ENCODE measurements at regions not wholly inside any gene's neighbourhood (a gene's known extent, or its start where the extent isn't known, plus 50 kb on each side); places are given as distances from the start of the nearest gene placed in this dataset.
"Not testable (repeated sequence)": the region's sequence is repeated elsewhere in the genome, so short reads cannot be mapped to it uniquely, and the experiment has no call there.

- Mint-ChIP-seq H3K4me1 (no peaks in the 10 kb centered on the region), H3K4me3 (no peak overlapping the region), H3K9me3 (peaks cover 10% of the 10 kb centered on the region), H3K27me3 (no peaks in the 10 kb centered on the region), H3K27ac (no peak overlapping the region), H3K36me3 (no peaks in the 10 kb centered on the region)
- CTCF ChIA-PET = no interaction called here
- no peak for DNase-seq
These were observed 261.8 kb upstream of the NRXN1 start for GRCh38 chr2:51293566-51294200.

GRCh38 chr2:51291762-51292551 is 260.0 kb upstream of the NRXN1 start:
- no peak overlapping the region for H3K27ac Mint-ChIP-seq
- no peaks in the 10 kb centered on the region for H3K36me3 Mint-ChIP-seq
- H3K4me3 Mint-ChIP-seq = no peak overlapping the region
- peaks cover 13% of the 10 kb centered on the region for H3K9me3 Mint-ChIP-seq
- CTCF ChIA-PET = no interaction called here
- DNase-seq = no peak
- H3K27me3 Mint-ChIP-seq = no peaks in the 10 kb centered on the region
- no peaks in the 10 kb centered on the region for H3K4me1 Mint-ChIP-seq

GRCh38 chr2:51290725-51291124 is 258.8 kb upstream of the NRXN1 start:
- Mint-ChIP-seq H3K4me1 (no peaks in the 10 kb centered on the region), H3K27me3 (no peaks in the 10 kb centered on the region), H3K27ac (no peak overlapping the region), H3K9me3 (peaks cover 14% of the 10 kb centered on the region), H3K4me3 (no peak overlapping the region), H3K36me3 (no peaks in the 10 kb centered on the region)
- CTCF ChIA-PET = no interaction called here
- DNase-seq = no peak

- no peaks in the 10 kb centered on the region for H3K27me3 Mint-ChIP-seq
- CTCF ChIA-PET = no interaction called here
These were observed 257.1 kb upstream of the NRXN1 start for GRCh38 chr2:51289045-51289444.

GRCh38 chr2:51268191-51268590 is 236.3 kb upstream of the NRXN1 start:
- Mint-ChIP-seq H3K27ac (no peak overlapping the region), H3K36me3 (no peaks in the 10 kb centered on the region), H3K4me3 (no peak overlapping the region), H3K27me3 (no peaks in the 10 kb centered on the region), H3K9me3 (peaks cover 2% of the 10 kb centered on the region), H3K4me1 (no peaks in the 10 kb centered on the region)
- CTCF ChIA-PET = no interaction called here
- DNase-seq = no peak

More at GRCh38 chr2:51289045-51289444, 257.1 kb upstream of the NRXN1 start:
- Mint-ChIP-seq H3K4me3 (no peak overlapping the region), H3K36me3 (no peaks in the 10 kb centered on the region), H3K4me1 (no peaks in the 10 kb centered on the region), H3K27ac (no peak overlapping the region), H3K9me3 (peaks cover 13% of the 10 kb centered on the region)
- DNase-seq = no peak

GRCh38 chr2:51265539-51265938 is 233.6 kb upstream of the NRXN1 start:
- Mint-ChIP-seq H3K36me3 (no peaks in the 10 kb centered on the region), H3K27me3 (no peaks in the 10 kb centered on the region), H3K4me1 (no peaks in the 10 kb centered on the region), H3K9me3 (peaks cover 2% of the 10 kb centered on the region), H3K4me3 (no peak overlapping the region), H3K27ac (no peak overlapping the region)
- DNase-seq = no peak
- CTCF ChIA-PET = no interaction called here

- Mint-ChIP-seq H3K36me3 (no peaks in the 10 kb centered on the region), H3K4me1 (no peaks in the 10 kb centered on the region), H3K4me3 (no peak overlapping the region), H3K9me3 (peaks cover 2% of the 10 kb centered on the region), H3K27me3 (no peaks in the 10 kb centered on the region), H3K27ac (no peak overlapping the region)
- no peak for DNase-seq
- CTCF ChIA-PET = no interaction called here
These were observed 232.0 kb upstream of the NRXN1 start for GRCh38 chr2:51263951-51264350.

- CTCF ChIA-PET, H3K27ac Mint-ChIP-seq, H3K4me1 Mint-ChIP-seq, H3K4me3 Mint-ChIP-seq, DNase-seq, H3K27me3 Mint-ChIP-seq, H3K36me3 Mint-ChIP-seq, H3K9me3 Mint-ChIP-seq: not testable (repeated sequence)
These were observed 231.2 kb upstream of the NRXN1 start for GRCh38 chr2:51263101-51263500.

- Mint-ChIP-seq H3K27ac (no peak overlapping the region), H3K27me3 (no peaks in the 10 kb centered on the region), H3K36me3 (no peaks in the 10 kb centered on the region), H3K4me3 (no peak overlapping the region), H3K4me1 (no peaks in the 10 kb centered on the region), H3K9me3 (peaks cover 7% of the 10 kb centered on the region)
- CTCF ChIA-PET = no interaction called here
- no peak for DNase-seq
These were observed 226.4 kb upstream of the NRXN1 start for GRCh38 chr2:51258301-51258700.

GRCh38 chr2:51256736-51257135 is 224.8 kb upstream of the NRXN1 start:
- no peak for DNase-seq

GRCh38 chr2:51251356-51251755 is 219.4 kb upstream of the NRXN1 start:
- CTCF ChIA-PET = no interaction called here
- Mint-ChIP-seq H3K4me1 (no peaks in the 10 kb centered on the region), H3K27ac (no peak overlapping the region), H3K4me3 (no peak overlapping the region), H3K36me3 (no peaks in the 10 kb centered on the region), H3K27me3 (no peaks in the 10 kb centered on the region), H3K9me3 (peaks cover 12% of the 10 kb centered on the region)
- no peak for DNase-seq

More at GRCh38 chr2:51256736-51257135, 224.8 kb upstream of the NRXN1 start:
- Mint-ChIP-seq H3K36me3 (no peaks in the 10 kb centered on the region), H3K27ac (no peak overlapping the region), H3K27me3 (no peaks in the 10 kb centered on the region), H3K9me3 (peaks cover 10% of the 10 kb centered on the region), H3K4me3 (no peak overlapping the region), H3K4me1 (no peaks in the 10 kb centered on the region)
- CTCF ChIA-PET = no interaction called here

- H3K36me3 Mint-ChIP-seq = no peaks in the 10 kb centered on the region
- no peak for DNase-seq
- H3K27me3 Mint-ChIP-seq = no peaks in the 10 kb centered on the region
- CTCF ChIA-PET = no interaction called here
- no peak overlapping the region for H3K27ac Mint-ChIP-seq
- H3K4me1 Mint-ChIP-seq = no peaks in the 10 kb centered on the region
- peaks cover 6% of the 10 kb centered on the region for H3K9me3 Mint-ChIP-seq
- no peak overlapping the region for H3K4me3 Mint-ChIP-seq
These were observed 215.4 kb upstream of the NRXN1 start for GRCh38 chr2:51247252-51247805.

GRCh38 chr2:51243892-51244535 is 212.1 kb upstream of the NRXN1 start:
- no peak overlapping the region for H3K27ac Mint-ChIP-seq
- H3K27me3 Mint-ChIP-seq = no peaks in the 10 kb centered on the region
- DNase-seq = no peak
- H3K4me1 Mint-ChIP-seq = no peaks in the 10 kb centered on the region
- no peaks in the 10 kb centered on the region for H3K9me3 Mint-ChIP-seq
- CTCF ChIA-PET = interaction anchor here (1.1 kb wide), 1 partner anchor 11 kb away, joined by 3 read pairs; no protein-coding TSS in a partner anchor
- H3K4me3 Mint-ChIP-seq = no peak overlapping the region
- H3K36me3 Mint-ChIP-seq = no peaks in the 10 kb centered on the region

GRCh38 chr2:51237626-51238271 is 205.8 kb upstream of the NRXN1 start:
- DNase-seq = no peak
- H3K36me3 Mint-ChIP-seq = no peaks in the 10 kb centered on the region
- no peaks in the 10 kb centered on the region for H3K27me3 Mint-ChIP-seq
- H3K9me3 Mint-ChIP-seq = peaks cover 16% of the 10 kb centered on the region
- CTCF ChIA-PET = no interaction called here
- no peak overlapping the region for H3K27ac Mint-ChIP-seq
- no peaks in the 10 kb centered on the region for H3K4me1 Mint-ChIP-seq
- H3K4me3 Mint-ChIP-seq = no peak overlapping the region
